ENCODE measurements at regions not wholly inside any gene's neighbourhood (a gene's known extent, or its start where the extent isn't known, plus 50 kb on each side); places are given as distances from the start of the nearest gene placed in this dataset.

GRCh38 chr1:38476111-38476849 lies 383.3 kb downstream of the RRAGC start:
- FAIRE-seq: no peak
- TF ChIP-seq, protein P1, sequence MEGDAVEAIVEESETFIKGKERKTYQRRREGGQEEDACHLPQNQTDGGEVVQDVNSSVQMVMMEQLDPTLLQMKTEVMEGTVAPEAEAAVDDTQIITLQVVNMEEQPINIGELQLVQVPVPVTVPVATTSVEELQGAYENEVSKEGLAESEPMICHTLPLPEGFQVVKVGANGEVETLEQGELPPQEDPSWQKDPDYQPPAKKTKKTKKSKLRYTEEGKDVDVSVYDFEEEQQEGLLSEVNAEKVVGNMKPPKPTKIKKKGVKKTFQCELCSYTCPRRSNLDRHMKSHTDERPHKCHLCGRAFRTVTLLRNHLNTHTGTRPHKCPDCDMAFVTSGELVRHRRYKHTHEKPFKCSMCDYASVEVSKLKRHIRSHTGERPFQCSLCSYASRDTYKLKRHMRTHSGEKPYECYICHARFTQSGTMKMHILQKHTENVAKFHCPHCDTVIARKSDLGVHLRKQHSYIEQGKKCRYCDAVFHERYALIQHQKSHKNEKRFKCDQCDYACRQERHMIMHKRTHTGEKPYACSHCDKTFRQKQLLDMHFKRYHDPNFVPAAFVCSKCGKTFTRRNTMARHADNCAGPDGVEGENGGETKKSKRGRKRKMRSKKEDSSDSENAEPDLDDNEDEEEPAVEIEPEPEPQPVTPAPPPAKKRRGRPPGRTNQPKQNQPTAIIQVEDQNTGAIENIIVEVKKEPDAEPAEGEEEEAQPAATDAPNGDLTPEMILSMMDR (IDR thresholded peaks at IDR 0.05; ENCODE audit: insufficient read depth, missing control alignments): no peak
- no peak for DNase-seq (ENCODE audit: insufficient read length, low spot score)

GRCh38 chr1:38475624-38476005 lies 384.0 kb downstream of the RRAGC start:
- FAIRE-seq (no peak), DNase-seq (ENCODE audit: insufficient read length, low spot score) (no peak)
- TF ChIP-seq, protein P1 (IDR thresholded peaks at IDR 0.05; ENCODE audit: insufficient read depth, missing control alignments): no peak

GRCh38 chr1:38474738-38475623 lies 384.6 kb downstream of the RRAGC start:
- TF ChIP-seq, protein P1 (IDR thresholded peaks at IDR 0.05; ENCODE audit: insufficient read depth, missing control alignments): no peak
- DNase-seq (ENCODE audit: insufficient read length, low spot score) (no peak), FAIRE-seq (no peak)

GRCh38 chr1:38466487-38466886 lies 393.1 kb downstream of the RRAGC start:
- no peak for DNase-seq (ENCODE audit: insufficient read length, low spot score)
- TF ChIP-seq, protein P1 (IDR thresholded peaks at IDR 0.05; ENCODE audit: insufficient read depth, missing control alignments): no peak
- no peak for FAIRE-seq

DNA sequence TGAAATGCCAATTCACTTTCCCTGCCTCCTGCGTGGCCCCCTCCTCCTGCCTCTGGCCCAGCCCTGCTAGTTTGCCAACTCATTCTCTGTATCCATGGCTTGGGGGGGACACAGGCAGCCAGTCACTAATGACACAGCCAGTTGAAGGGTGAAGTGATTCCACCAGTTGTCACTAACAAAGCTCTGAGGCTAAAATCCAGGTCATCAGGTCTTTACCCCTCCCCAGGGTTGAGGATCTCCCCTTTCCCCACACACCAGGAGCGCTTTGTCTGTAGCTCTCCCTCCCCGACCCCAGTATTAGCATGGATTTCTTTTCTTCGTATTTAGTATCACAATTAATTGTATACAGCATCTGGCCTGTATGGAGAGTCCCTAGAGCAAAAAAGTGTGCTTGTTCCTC lies 394.1 kb downstream of the RRAGC start:
- FAIRE-seq (no peak), DNase-seq (ENCODE audit: insufficient read length, low spot score) (no peak)
- TF ChIP-seq, protein P1 (IDR thresholded peaks at IDR 0.05; ENCODE audit: insufficient read depth, missing control alignments): no peak

- DNase-seq (ENCODE audit: insufficient read length, low spot score) (no peak), FAIRE-seq (no peak)
- TF ChIP-seq, protein P1 (IDR thresholded peaks at IDR 0.05; ENCODE audit: insufficient read depth, missing control alignments): no peak
Observed at GRCh38 chr1:38464071-38464661, 395.4 kb downstream of the RRAGC start.

Data from D721Med (cell line).